Loucy (cell line): ENCODE measurements at regions not wholly inside any gene's neighbourhood (a gene's known extent, or its start where the extent isn't known, plus 50 kb on each side); places are given as distances from the start of the nearest gene placed in this dataset.

Experiments
- H2AFZ ChIP-seq: fragments of 200-600 bp; sonication (generic); 2 replicates; pipeline ENCODE4 v1.6.0; 2016; ENCODE audit warnings: antibody characterized with exemption, mild to moderate bottlenecking, low read length, moderate library complexity
- H3F3A ChIP-seq: fragments of 200-600 bp; 2 replicates; pipeline ENCODE4 v1.6.0; 2016; ENCODE audit warnings: antibody characterized with exemption, low read depth, mild to moderate bottlenecking
- H3K27me3 ChIP-seq: fragments of 200-600 bp; sonication (generic); 2 replicates; pipeline ENCODE4 v1.6.1; 2014; ENCODE audit warnings: low read length, mild to moderate bottlenecking; ENCODE audit not compliant: insufficient read depth, poor library complexity, severe bottlenecking
- H3K36me3 ChIP-seq: fragments of 200-600 bp; sonication (generic); 2 replicates; pipeline ENCODE4 v1.6.1; 2016; ENCODE audit warnings: low read length; ENCODE audit not compliant: insufficient read depth
- H3K4me1 ChIP-seq: fragments of 200-600 bp; sonication (generic); 2 replicates; pipeline ENCODE4 v1.5.1; 2014; ENCODE audit warnings: low read length, mild to moderate bottlenecking; ENCODE audit not compliant: insufficient read depth, poor library complexity, severe bottlenecking
- H3K4me2 ChIP-seq: fragments of 200-600 bp; sonication (generic); 2 replicates; pipeline ENCODE4 v1.6.0; 2014; ENCODE audit warnings: antibody characterized with exemption, low read length, low read depth, mild to moderate bottlenecking; ENCODE audit not compliant: poor library complexity, severe bottlenecking
- H3K4me3 ChIP-seq: fragments of 200-600 bp; sonication (generic); 2 replicates; pipeline ENCODE4 v1.5.1; 2014; ENCODE audit warnings: low read length, mild to moderate bottlenecking, mixed read lengths; ENCODE audit not compliant: poor library complexity, severe bottlenecking
- H3K79me2 ChIP-seq: fragments of 200-600 bp; sonication (generic); 2 replicates; pipeline ENCODE4 v1.6.1; 2014; ENCODE audit warnings: low read length; ENCODE audit not compliant: insufficient read depth
- H3K9ac ChIP-seq: fragments of 200-600 bp; sonication (generic); 2 replicates; pipeline ENCODE4 v1.6.0; 2014; ENCODE audit warnings: mild to moderate bottlenecking, low read depth, low read length, moderate library complexity; ENCODE audit not compliant: poor library complexity, severe bottlenecking
- H3K9me2 ChIP-seq: fragments of 200-600 bp; sonication (generic); replicated peaks from 2 replicates; pipeline ENCODE4 v1.6.1; 2016; ENCODE audit warnings: low read depth, low read length, mixed read lengths
- H3K9me3 ChIP-seq: fragments of 200-600 bp; sonication (generic); 2 replicates; pipeline ENCODE4 v1.6.1; 2014; ENCODE audit warnings: mild to moderate bottlenecking, antibody characterized with exemption, low read length, low read depth; ENCODE audit not compliant: insufficient read depth
- H4K20me1 ChIP-seq: fragments of 200-600 bp; sonication (generic); 2 replicates; pipeline ENCODE4 v1.6.0; 2014; ENCODE audit warnings: antibody characterized with exemption, low read length, mild to moderate bottlenecking; ENCODE audit not compliant: insufficient read depth, poor library complexity, severe bottlenecking
- EZH2phosphoT487 ChIP-seq: fragments of 200-600 bp; IDR thresholded peaks from 2 replicates; pipeline ENCODE4 v1.6.1; 2018; ENCODE audit warnings: antibody characterized with exemption, mild to moderate bottlenecking, moderate library complexity, borderline replicate concordance
- TF ChIP-seq, protein P1 (sequence below): fragments of 200-600 bp; sonication (generic); conservative IDR thresholded peaks from 2 replicates; pipeline ENCODE4 v1.5.1; 2014; ENCODE audit warnings: mild to moderate bottlenecking, antibody characterized with exemption, low read length

- peak overlapping the region; percentile 4 for H3K9ac ChIP-seq
- TF ChIP-seq EZH2phosphoT487, result no peak
- TF ChIP-seq, protein P1, sequence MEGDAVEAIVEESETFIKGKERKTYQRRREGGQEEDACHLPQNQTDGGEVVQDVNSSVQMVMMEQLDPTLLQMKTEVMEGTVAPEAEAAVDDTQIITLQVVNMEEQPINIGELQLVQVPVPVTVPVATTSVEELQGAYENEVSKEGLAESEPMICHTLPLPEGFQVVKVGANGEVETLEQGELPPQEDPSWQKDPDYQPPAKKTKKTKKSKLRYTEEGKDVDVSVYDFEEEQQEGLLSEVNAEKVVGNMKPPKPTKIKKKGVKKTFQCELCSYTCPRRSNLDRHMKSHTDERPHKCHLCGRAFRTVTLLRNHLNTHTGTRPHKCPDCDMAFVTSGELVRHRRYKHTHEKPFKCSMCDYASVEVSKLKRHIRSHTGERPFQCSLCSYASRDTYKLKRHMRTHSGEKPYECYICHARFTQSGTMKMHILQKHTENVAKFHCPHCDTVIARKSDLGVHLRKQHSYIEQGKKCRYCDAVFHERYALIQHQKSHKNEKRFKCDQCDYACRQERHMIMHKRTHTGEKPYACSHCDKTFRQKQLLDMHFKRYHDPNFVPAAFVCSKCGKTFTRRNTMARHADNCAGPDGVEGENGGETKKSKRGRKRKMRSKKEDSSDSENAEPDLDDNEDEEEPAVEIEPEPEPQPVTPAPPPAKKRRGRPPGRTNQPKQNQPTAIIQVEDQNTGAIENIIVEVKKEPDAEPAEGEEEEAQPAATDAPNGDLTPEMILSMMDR, result no peak
- H3K4me2 ChIP-seq, result peak overlapping the region; percentile 33
- no peaks in the 10 kb centered on the region for H3K79me2 ChIP-seq
- no peak overlapping the region for H3K4me3 ChIP-seq
- 0 out of 2 replicates have a peak, but pooled peaks cover under 1% of the 10 kb centered on the region for H3K9me3 ChIP-seq
- peaks cover 7% of the 10 kb centered on the region; the same call in 1 of the 2 replicates for H3F3A ChIP-seq
- no peaks in the 10 kb centered on the region for H3K9me2 ChIP-seq
- H3K36me3 ChIP-seq, result no peaks in the 10 kb centered on the region
- peak overlapping the region; percentile 74 for H2AFZ ChIP-seq
- H4K20me1 ChIP-seq, result no peaks in the 10 kb centered on the region
- no peaks in the 10 kb centered on the region for H3K27me3 ChIP-seq
- peaks cover 40% of the 10 kb centered on the region for H3K4me1 ChIP-seq
Measured at GRCh38 chr1:172818841-172819527, 160.1 kb downstream of the FASLG start.

GRCh38 chr1:172820475-172821158 is 161.7 kb downstream of the FASLG start:
- no peak for TF ChIP-seq EZH2phosphoT487
- TF ChIP-seq, protein P1, result no peak
- H3K4me3 ChIP-seq, result no peak overlapping the region

DNA sequence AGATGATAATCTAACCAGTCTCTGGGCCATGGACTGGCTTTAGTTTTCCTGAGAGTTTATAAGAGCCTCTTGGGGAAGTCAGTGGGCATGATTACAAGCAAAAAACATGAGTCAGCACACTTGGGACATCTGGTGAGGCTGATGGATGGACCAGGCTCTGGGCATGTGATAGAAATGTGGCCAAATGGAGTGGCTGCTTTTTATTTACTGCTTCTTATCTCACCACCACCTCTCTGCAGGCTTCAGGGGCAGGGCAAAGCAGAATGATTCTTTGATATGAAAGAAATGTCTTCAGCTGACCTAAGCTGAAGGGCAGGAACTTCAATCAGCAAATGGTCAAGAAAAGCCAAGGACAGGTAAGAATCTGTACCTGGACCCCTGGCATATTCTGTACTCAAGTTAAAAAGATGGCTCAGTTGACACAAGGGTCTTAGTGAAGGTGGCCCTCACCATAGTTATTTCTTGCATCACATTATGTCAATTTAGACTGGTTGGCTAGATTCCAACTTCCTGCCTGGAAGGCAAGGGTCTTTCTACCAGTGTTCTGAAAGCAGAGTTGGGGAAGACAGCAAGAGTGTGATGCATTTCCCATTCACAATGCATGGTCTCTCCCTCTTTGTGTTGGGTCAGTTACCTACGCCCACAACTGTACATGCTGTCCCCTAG is 162.8 kb downstream of the FASLG start:
- H3K9ac ChIP-seq, result no peak overlapping the region
- H4K20me1 ChIP-seq, result no peaks in the 10 kb centered on the region
- TF ChIP-seq EZH2phosphoT487, result no peak
- TF ChIP-seq, protein P1, result no peak
- H3K9me3 ChIP-seq, result no peaks in the 10 kb centered on the region
- H3F3A ChIP-seq, result peaks cover 7% of the 10 kb centered on the region; the same call in 1 of the 2 replicates
- H3K79me2 ChIP-seq, result no peaks in the 10 kb centered on the region
- no peaks in the 10 kb centered on the region for H3K9me2 ChIP-seq
- H3K4me1 ChIP-seq, result peaks cover 47% of the 10 kb centered on the region
- no peaks in the 10 kb centered on the region for H3K27me3 ChIP-seq
- peak overlapping the region; percentile 26 for H3K4me2 ChIP-seq
- no peak overlapping the region for H2AFZ ChIP-seq
- peak overlapping the region; percentile 10 for H3K4me3 ChIP-seq
- no peaks in the 10 kb centered on the region for H3K36me3 ChIP-seq

More at GRCh38 chr1:172820475-172821158, 161.7 kb downstream of the FASLG start:
- Histone ChIP-seq H3K4me2 (peak overlapping the region; percentile 26), H4K20me1 (no peaks in the 10 kb centered on the region), H3K79me2 (no peaks in the 10 kb centered on the region), H3K9me3 (no peaks in the 10 kb centered on the region), H3F3A (peaks cover 7% of the 10 kb centered on the region; the same call in 1 of the 2 replicates), H2AFZ (no peak overlapping the region), H3K9me2 (no peaks in the 10 kb centered on the region), H3K9ac (no peak overlapping the region), H3K27me3 (no peaks in the 10 kb centered on the region), H3K4me1 (peaks cover 40% of the 10 kb centered on the region), H3K36me3 (no peaks in the 10 kb centered on the region)
